ENCODE measurements at regions not wholly inside any gene's neighbourhood (a gene's known extent, or its start where the extent isn't known, plus 50 kb on each side); places are given as distances from the start of the nearest gene placed in this dataset.
"Not testable (repeated sequence)": the region's sequence is repeated elsewhere in the genome, so short reads cannot be mapped to it uniquely, and the experiment has no call there.

GRCh38 chr1:174105086-174105485 is 54.2 kb upstream of the RABGAP1L start:
- TF ChIP-seq, protein P1, sequence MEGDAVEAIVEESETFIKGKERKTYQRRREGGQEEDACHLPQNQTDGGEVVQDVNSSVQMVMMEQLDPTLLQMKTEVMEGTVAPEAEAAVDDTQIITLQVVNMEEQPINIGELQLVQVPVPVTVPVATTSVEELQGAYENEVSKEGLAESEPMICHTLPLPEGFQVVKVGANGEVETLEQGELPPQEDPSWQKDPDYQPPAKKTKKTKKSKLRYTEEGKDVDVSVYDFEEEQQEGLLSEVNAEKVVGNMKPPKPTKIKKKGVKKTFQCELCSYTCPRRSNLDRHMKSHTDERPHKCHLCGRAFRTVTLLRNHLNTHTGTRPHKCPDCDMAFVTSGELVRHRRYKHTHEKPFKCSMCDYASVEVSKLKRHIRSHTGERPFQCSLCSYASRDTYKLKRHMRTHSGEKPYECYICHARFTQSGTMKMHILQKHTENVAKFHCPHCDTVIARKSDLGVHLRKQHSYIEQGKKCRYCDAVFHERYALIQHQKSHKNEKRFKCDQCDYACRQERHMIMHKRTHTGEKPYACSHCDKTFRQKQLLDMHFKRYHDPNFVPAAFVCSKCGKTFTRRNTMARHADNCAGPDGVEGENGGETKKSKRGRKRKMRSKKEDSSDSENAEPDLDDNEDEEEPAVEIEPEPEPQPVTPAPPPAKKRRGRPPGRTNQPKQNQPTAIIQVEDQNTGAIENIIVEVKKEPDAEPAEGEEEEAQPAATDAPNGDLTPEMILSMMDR (conservative IDR thresholded peaks at IDR 0.05) = no peak
- TF ChIP-seq ZFX (IDR thresholded peaks at IDR 0.05) = no peak
- no peak overlapping the region for H3K27ac ChIP-seq

DNA sequence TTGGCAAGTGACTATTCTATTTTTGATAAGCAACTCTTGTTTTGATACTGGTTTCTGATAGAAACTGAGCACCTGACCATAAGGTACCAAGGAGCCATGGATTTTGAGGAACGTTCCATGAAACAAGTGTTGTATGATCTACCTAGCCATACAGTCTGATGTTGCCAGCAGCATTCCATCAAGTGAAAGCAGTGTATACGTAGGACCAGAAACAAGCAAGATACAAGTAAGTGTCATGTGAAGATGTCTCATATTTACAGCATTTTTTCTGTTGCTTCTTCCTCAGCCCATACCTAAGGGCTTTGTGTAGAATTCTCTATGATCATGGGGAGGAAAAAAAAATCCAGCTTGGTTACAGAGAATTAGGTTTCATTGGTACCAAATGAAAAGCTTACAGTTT is 55.6 kb upstream of the RABGAP1L start:
- TF ChIP-seq, protein P1 (conservative IDR thresholded peaks at IDR 0.05) = no peak
- TF ChIP-seq ZFX (IDR thresholded peaks at IDR 0.05) = no peak
- no peak overlapping the region for H3K27ac ChIP-seq

- H3K27ac ChIP-seq = not testable (repeated sequence)
Measured at GRCh38 chr1:174101976-174102375, 57.3 kb upstream of the RABGAP1L start.

DNA sequence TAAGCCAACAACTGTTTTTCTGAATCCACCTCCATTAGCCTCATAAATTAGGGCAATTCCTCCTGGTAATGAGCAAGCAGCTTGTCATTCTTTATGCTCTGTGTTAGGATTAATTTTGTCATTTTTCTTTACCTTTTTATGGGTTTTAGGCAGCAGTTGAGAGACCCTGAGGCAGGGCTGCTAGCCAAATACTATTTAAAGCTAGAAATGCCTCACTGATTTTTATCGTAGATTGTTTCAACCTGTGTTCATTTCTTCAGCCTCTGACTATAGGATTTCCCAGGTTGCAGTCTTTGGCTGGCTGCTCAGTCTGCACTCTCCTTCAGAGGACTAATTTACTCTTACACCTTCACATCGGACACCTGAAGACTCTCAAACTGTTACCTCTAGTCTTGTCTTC is 61.9 kb upstream of the RABGAP1L start:
- TF ChIP-seq, protein P1 (conservative IDR thresholded peaks at IDR 0.05) = no peak
- no peak for TF ChIP-seq ZFX (IDR thresholded peaks at IDR 0.05)

GRCh38 chr1:174093789-174094188 is 65.5 kb upstream of the RABGAP1L start:
- not testable (repeated sequence) for H3K27ac ChIP-seq
- TF ChIP-seq, protein P1 (conservative IDR thresholded peaks at IDR 0.05) = peak; percentile 11

More for the DNA sequence above, 61.9 kb upstream of the RABGAP1L start:
- H3K27ac ChIP-seq = no peak overlapping the region

GRCh38 chr1:174090471-174090870 is 68.3 kb upstream of the RC3H1 start:
- TF ChIP-seq, protein P1 (conservative IDR thresholded peaks at IDR 0.05) = no peak
- no peak for TF ChIP-seq ZFX (IDR thresholded peaks at IDR 0.05)
- no peak overlapping the region for H3K27ac ChIP-seq

- TF ChIP-seq ZFX (IDR thresholded peaks at IDR 0.05) = no peak
- TF ChIP-seq, protein P1 (conservative IDR thresholded peaks at IDR 0.05) = no peak
- H3K27ac ChIP-seq = no peak overlapping the region
Measured at GRCh38 chr1:174080819-174081218, 58.7 kb upstream of the RC3H1 start.

DNA sequence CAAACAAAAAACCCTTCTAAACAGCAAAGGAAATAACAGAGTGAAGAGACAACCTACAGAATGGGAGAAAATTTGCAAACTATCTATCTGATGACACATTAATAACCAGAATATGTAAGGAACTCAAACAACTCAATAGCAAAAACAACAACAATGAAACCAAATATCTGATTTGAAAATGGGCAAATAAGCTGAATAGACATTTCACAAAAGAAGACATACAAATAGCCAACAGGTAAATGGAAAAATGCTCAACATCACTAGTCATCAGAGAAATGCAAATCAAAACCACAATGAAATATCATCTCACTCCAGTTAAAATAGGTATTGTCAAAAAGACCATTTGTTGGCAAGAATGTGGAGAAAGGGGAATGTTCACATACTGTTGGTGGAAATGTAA is 57.6 kb upstream of the RC3H1 start:
- no peak overlapping the region for H3K27ac ChIP-seq

DNA sequence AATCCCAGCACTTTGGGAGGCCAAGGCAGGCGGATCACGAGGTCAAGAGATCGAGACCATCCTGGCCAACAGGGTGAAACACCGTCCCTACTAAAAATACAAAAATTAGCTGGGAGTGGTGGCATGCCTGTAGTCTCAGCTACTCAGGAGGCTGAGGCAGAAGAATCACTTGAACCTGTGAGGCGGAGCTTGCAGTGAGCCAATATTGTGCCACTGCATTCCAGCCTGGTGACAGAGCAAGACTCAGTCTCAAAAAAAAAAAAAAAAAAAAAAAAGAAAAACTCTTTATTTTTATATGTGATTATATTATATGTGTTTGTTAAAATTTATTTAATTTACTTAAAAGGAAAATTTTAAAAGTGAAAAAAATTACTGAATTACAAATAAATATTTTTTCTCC is 56.8 kb upstream of the RC3H1 start:
- not testable (repeated sequence) for H3K27ac ChIP-seq

More for the DNA sequence above, 57.6 kb upstream of the RC3H1 start:
- TF ChIP-seq, protein P1 (conservative IDR thresholded peaks at IDR 0.05) = no peak
- TF ChIP-seq ZFX (IDR thresholded peaks at IDR 0.05) = no peak

All from C4-2B (cell line).